HEK293 (cell line): ENCODE measurements at regions not wholly inside any gene's neighbourhood (a gene's known extent, or its start where the extent isn't known, plus 50 kb on each side); places are given as distances from the start of the nearest gene placed in this dataset.

ENCODE experiments used
- CTCF ChIA-PET: fragments of 350-600 bp; formaldehyde crosslinking; extraction: SDS; loops from one replicate; lab custom pipeline; 2021; ENCODE audit warnings: antibody characterized with exemption; lab: Yijun Ruan, JAX
- POLR2A ChIA-PET: fragments of 300-600 bp; formaldehyde crosslinking; extraction: SDS; loops from one replicate; lab custom pipeline; 2020; ENCODE audit warnings: antibody characterized with exemption, inconsistent platforms; lab: Yijun Ruan, JAX
- H3K27ac ChIP-seq: fragments of 200-500 bp; sonication (Bioruptor generic); 2 replicates; pipeline ENCODE4 v1.5.1; 2014; ENCODE audit warnings: low read depth, low read length, control low read depth, inconsistent platforms; ENCODE audit errors: extremely low read depth
- H3K36me3 ChIP-seq, 2 experiments: fragments of 200-500 bp in 1 of 2; sonication (Bioruptor generic) in 1 of 2; 1 replicate in 1 of 2; 2 replicates in 1 of 2; pipeline ENCODE4 v1.5.1; 2014 to 2017; ENCODE audit warnings: inconsistent platforms in 2 of 2, low read length in 2 of 2; ENCODE audit not compliant: control insufficient read depth in 2 of 2, insufficient read depth in 1 of 2
- H3K4me1 ChIP-seq: fragments of 200-500 bp; sonication (Bioruptor generic); 2 replicates; pipeline ENCODE4 v1.5.1; 2014; ENCODE audit warnings: mild to moderate bottlenecking, low read length, inconsistent platforms; ENCODE audit not compliant: control insufficient read depth, insufficient read depth
- H3K4me3 ChIP-seq: 2 replicates; pipeline ENCODE4 v1.5.1; 2011; ENCODE audit warnings: low read depth, mild to moderate bottlenecking, control low read depth, low read length, moderate library complexity
- H3K9me3 ChIP-seq: fragments of 200-500 bp; sonication (Bioruptor generic); 2 replicates; pipeline ENCODE4 v1.5.1; 2014; ENCODE audit warnings: low read depth, low read length, inconsistent platforms; ENCODE audit not compliant: control insufficient read depth, insufficient read depth
- HOXC10 ChIP-seq: sonication (generic); formaldehyde crosslinking; IDR thresholded peaks from 2 replicates; pipeline ENCODE4 v1.8.1; 2023; ENCODE audit warnings: mild to moderate bottlenecking, missing genetic modification reagents
- OSR2 ChIP-seq: fragments of 450-650 bp; formaldehyde crosslinking; IDR thresholded peaks from 2 replicates; pipeline ENCODE4 v1.5.1; 2016; ENCODE audit warnings: missing biosample characterization, missing genetic modification characterization
- SETDB1 ChIP-seq: IDR thresholded peaks from one replicate; pipeline ENCODE4 v1.6.1; 2017; ENCODE audit warnings: mild to moderate bottlenecking, low read length, moderate library complexity, mixed read lengths; ENCODE audit not compliant: insufficient read length
- ZNF184 ChIP-seq: fragments of 450-650 bp; IDR thresholded peaks from 2 replicates; pipeline ENCODE4 v1.5.1; 2018; ENCODE audit warnings: missing biosample characterization, mild to moderate bottlenecking, missing genetic modification characterization
- ZNF26 ChIP-seq: fragments of 450-650 bp; formaldehyde crosslinking; IDR thresholded peaks from 2 replicates; pipeline ENCODE4 v1.5.1; 2016; ENCODE audit warnings: missing biosample characterization, missing genetic modification characterization
- ZNF433 ChIP-seq: fragments of 450-650 bp; formaldehyde crosslinking; IDR thresholded peaks from 2 replicates; pipeline ENCODE4 v1.5.1; 2016; ENCODE audit warnings: missing biosample characterization, missing genetic modification characterization, low read depth
- ZNF513 ChIP-seq: fragments of 450-650 bp; IDR thresholded peaks from 2 replicates; pipeline ENCODE4 v1.5.1; 2018; ENCODE audit warnings: missing biosample characterization, missing genetic modification characterization
- ZNF530 ChIP-seq: fragments of 450-650 bp; formaldehyde crosslinking; IDR thresholded peaks from 2 replicates; pipeline ENCODE4 v1.5.1; 2016; ENCODE audit warnings: low read depth, missing biosample characterization, missing genetic modification characterization
- ZNF558 ChIP-seq: fragments of 450-650 bp; formaldehyde crosslinking; IDR thresholded peaks from 2 replicates; pipeline ENCODE4 v1.5.1; 2016; ENCODE audit warnings: missing biosample characterization, missing genetic modification characterization
- ZNF677 ChIP-seq: fragments of 450-650 bp; IDR thresholded peaks from 2 replicates; pipeline ENCODE4 v1.5.0; 2018; ENCODE audit warnings: missing biosample characterization, mild to moderate bottlenecking, missing genetic modification characterization, moderate library complexity
- ZNF791 ChIP-seq: fragments of 450-650 bp; formaldehyde crosslinking; IDR thresholded peaks from 2 replicates; pipeline ENCODE4 v1.5.1; 2016; ENCODE audit warnings: missing biosample characterization, missing genetic modification characterization
- ZNF830 ChIP-seq: fragments of 450-650 bp; IDR thresholded peaks from 2 replicates; pipeline ENCODE4 v1.5.0; 2018; ENCODE audit warnings: missing biosample characterization, missing genetic modification characterization, low read depth, mild to moderate bottlenecking, moderate library complexity
- ZNF843 ChIP-seq: fragments of 450-650 bp; formaldehyde crosslinking; IDR thresholded peaks from 2 replicates; pipeline ENCODE4 v1.5.1; 2016; ENCODE audit warnings: missing biosample characterization, missing genetic modification characterization
- TF ChIP-seq, protein P1 (sequence below): fragments of 450-650 bp; formaldehyde crosslinking; IDR thresholded peaks from 2 replicates; pipeline ENCODE4 v1.5.1; 2016; ENCODE audit warnings: missing biosample characterization, missing genetic modification characterization
- TF ChIP-seq, protein P2 (sequence below): fragments of 450-650 bp; formaldehyde crosslinking; IDR thresholded peaks from 2 replicates; pipeline ENCODE4; 2016; ENCODE audit warnings: missing biosample characterization, missing genetic modification characterization
- TF ChIP-seq, protein P3 (sequence below): fragments of 450-650 bp; formaldehyde crosslinking; IDR thresholded peaks from 2 replicates; pipeline ENCODE4 v1.5.1; 2017; ENCODE audit warnings: missing biosample characterization, mild to moderate bottlenecking, missing genetic modification characterization, moderate library complexity
- TF ChIP-seq, protein P4 (sequence below): fragments of 450-650 bp; formaldehyde crosslinking; IDR thresholded peaks from 2 replicates; pipeline ENCODE4 v1.5.1; 2016; ENCODE audit warnings: missing biosample characterization, missing genetic modification characterization

GRCh38 chr5:124957063-124957462 is 210.6 kb upstream of the ZNF608 start:
- Histone ChIP-seq H3K4me3 (no peak overlapping the region), H3K27ac (no peak overlapping the region), H3K4me1 (no peaks in the 10 kb centered on the region), H3K9me3 (no peaks in the 10 kb centered on the region), H3K36me3 (no peaks in the 10 kb centered on the region)
- CTCF ChIA-PET: interaction anchor here (1.7 kb wide), 1 partner anchor 16 kb away, joined by 5 read pairs; no protein-coding TSS in a partner anchor
- POLR2A ChIA-PET: no interaction called here
- TF ChIP-seq ZNF843 (tag by site-specific recombination) (no peak), SETDB1 (no peak), ZNF558 (tag by site-specific recombination) (no peak), ZNF433 (no peak), ZNF530 (tag by site-specific recombination) (no peak), ZNF184 (no peak), ZNF791 (no peak)
- TF ChIP-seq, protein P1, sequence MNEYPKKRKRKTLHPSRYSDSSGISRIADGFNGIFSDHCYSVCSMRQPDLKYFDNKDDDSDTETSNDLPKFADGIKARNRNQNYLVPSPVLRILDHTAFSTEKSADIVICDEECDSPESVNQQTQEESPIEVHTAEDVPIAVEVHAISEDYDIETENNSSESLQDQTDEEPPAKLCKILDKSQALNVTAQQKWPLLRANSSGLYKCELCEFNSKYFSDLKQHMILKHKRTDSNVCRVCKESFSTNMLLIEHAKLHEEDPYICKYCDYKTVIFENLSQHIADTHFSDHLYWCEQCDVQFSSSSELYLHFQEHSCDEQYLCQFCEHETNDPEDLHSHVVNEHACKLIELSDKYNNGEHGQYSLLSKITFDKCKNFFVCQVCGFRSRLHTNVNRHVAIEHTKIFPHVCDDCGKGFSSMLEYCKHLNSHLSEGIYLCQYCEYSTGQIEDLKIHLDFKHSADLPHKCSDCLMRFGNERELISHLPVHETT (tag by site-specific recombination): no peak

- no peak overlapping the region; the same call in 1 of the 2 replicates for H3K27ac ChIP-seq
- POLR2A ChIA-PET: no interaction called here
- H3K4me3 ChIP-seq: no peak overlapping the region
- no peaks in the 10 kb centered on the region for H3K36me3 ChIP-seq
- H3K9me3 ChIP-seq: no peaks in the 10 kb centered on the region
- peaks cover 10% of the 10 kb centered on the region for H3K4me1 ChIP-seq
- TF ChIP-seq OSR2: peak; percentile 26; the same call in 1 of the 2 replicates
- TF ChIP-seq, protein P2, sequence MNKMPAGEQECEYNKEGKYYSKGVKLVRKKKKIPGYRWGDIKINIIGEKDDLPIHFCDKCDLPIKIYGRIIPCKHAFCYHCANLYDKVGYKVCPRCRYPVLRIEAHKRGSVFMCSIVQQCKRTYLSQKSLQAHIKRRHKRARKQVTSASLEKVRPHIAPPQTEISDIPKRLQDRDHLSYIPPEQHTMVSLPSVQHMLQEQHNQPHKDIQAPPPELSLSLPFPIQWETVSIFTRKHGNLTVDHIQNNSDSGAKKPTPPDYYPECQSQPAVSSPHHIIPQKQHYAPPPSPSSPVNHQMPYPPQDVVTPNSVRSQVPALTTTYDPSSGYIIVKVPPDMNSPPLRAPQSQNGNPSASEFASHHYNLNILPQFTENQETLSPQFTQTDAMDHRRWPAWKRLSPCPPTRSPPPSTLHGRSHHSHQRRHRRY (tag by site-specific recombination): no peak
- CTCF ChIA-PET: interaction anchor here (0.6 kb wide), 1 partner anchor 1754 kb away, joined by 3 read pairs; no protein-coding TSS in a partner anchor
Measured at GRCh38 chr5:124960266-124960665, 213.8 kb upstream of the ZNF608 start.

DNA sequence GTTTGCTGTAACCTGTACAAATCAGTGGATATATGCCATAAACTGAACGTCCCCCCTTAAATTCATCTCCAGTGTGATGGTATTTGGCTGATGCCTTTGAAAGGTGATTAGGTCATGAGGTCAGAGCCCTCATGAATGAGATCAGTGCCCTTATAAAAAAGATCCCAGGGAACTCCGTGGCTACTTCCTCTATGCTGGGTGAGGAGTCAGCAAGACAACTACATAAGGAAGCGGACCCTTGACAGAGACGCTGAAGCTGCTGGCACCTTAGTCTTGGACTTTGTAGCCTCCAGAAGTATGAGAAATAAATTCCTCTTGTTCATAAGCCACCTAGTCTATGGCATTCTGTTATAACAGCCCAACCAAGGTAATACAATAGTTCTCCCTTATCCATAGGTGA is 215.1 kb upstream of the ZNF608 start:
- Histone ChIP-seq H3K9me3 (no peaks in the 10 kb centered on the region), H3K4me1 (peaks cover 10% of the 10 kb centered on the region), H3K36me3 (no peaks in the 10 kb centered on the region), H3K27ac (no peak overlapping the region), H3K4me3 (no peak overlapping the region)
- POLR2A ChIA-PET: no interaction called here
- TF ChIP-seq ZNF26 (tag by site-specific recombination) (no peak), ZNF677 (tag by site-specific recombination) (no peak)
- TF ChIP-seq, protein P3, sequence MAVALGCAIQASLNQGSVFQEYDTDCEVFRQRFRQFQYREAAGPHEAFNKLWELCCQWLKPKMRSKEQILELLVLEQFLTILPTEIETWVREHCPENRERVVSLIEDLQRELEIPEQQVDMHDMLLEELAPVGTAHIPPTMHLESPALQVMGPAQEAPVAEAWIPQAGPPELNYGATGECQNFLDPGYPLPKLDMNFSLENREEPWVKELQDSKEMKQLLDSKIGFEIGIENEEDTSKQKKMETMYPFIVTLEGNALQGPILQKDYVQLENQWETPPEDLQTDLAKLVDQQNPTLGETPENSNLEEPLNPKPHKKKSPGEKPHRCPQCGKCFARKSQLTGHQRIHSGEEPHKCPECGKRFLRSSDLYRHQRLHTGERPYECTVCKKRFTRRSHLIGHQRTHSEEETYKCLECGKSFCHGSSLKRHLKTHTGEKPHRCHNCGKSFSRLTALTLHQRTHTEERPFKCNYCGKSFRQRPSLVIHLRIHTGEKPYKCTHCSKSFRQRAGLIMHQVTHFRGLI (tag by site-specific recombination): 0 out of 2 replicates have a peak, but pooled peaks have one; percentile 33
- TF ChIP-seq, all 188 proteins: peak for 1
- CTCF ChIA-PET: no interaction called here

GRCh38 chr5:124962111-124962510 is 215.7 kb upstream of the ZNF608 start:
- CTCF ChIA-PET: no interaction called here
- no peaks in the 10 kb centered on the region for H3K9me3 ChIP-seq
- peaks cover 10% of the 10 kb centered on the region for H3K4me1 ChIP-seq
- H3K4me3 ChIP-seq: no peak overlapping the region
- POLR2A ChIA-PET: no interaction called here
- H3K27ac ChIP-seq: no peak overlapping the region
- no peaks in the 10 kb centered on the region for H3K36me3 ChIP-seq
- TF ChIP-seq HOXC10: no peak
- no peak for TF ChIP-seq ZNF830 (tag by site-specific recombination)
- TF ChIP-seq, protein P1 (tag by site-specific recombination): no peak
- no peak for TF ChIP-seq ZNF513 (tag by site-specific recombination)
- TF ChIP-seq, protein P4, sequence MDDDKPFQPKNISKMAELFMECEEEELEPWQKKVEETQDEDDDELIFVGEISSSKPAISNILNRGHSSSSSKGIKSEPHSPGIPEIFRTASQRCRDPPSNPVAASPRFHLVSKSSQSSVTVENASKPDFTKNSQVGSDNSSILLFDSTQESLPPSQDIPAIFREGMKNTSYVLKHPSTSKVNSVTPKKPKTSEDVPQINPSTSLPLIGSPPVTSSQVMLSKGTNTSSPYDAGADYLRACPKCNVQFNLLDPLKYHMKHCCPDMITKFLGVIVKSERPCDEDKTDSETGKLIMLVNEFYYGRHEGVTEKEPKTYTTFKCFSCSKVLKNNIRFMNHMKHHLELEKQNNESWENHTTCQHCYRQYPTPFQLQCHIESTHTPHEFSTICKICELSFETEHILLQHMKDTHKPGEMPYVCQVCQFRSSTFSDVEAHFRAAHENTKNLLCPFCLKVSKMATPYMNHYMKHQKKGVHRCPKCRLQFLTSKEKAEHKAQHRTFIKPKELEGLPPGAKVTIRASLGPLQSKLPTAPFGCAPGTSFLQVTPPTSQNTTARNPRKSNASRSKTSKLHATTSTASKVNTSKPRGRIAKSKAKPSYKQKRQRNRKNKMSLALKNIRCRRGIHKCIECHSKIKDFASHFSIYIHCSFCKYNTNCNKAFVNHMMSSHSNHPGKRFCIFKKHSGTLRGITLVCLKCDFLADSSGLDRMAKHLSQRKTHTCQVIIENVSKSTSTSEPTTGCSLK (tag by site-specific recombination): no peak
